SK-N-SH (cell line): ENCODE measurements at regions not wholly inside any gene's neighbourhood (a gene's known extent, or its start where the extent isn't known, plus 50 kb on each side); places are given as distances from the start of the nearest gene placed in this dataset.

Source experiments
- CTCF ChIA-PET: fragments of 300-600, 350-600 bp; formaldehyde crosslinking; extraction: SDS; loops from one replicate; lab custom pipeline; 2021; lab: Yijun Ruan, JAX
- POLR2A ChIA-PET: fragments of 350-600 bp; sonication (Branson Sonifier 250); formaldehyde crosslinking; extraction: SDS; loops from one replicate; lab custom pipeline; 2020; ENCODE audit warnings: antibody characterized with exemption, inconsistent platforms; lab: Yijun Ruan, JAX
- DNase-seq: peaks from one replicate; pipeline ENCODE4 v3.0.0; 2012
- H2AFZ ChIP-seq: fragments of 200-600 bp; sonication (generic); 2 replicates; pipeline ENCODE4 v1.8.1; 2016; ENCODE audit warnings: antibody characterized with exemption, mild to moderate bottlenecking, low read depth
- H3F3A ChIP-seq: fragments of 200-600 bp; sonication (generic); replicated peaks from 2 replicates; pipeline ENCODE3; 2016; ENCODE audit warnings: antibody characterized with exemption, mild to moderate bottlenecking; ENCODE audit not compliant: insufficient read depth
- H3K27ac ChIP-seq, 2 experiments: fragments of 200-500 bp in 1 of 2; fragments of 200-600 bp in 1 of 2; sonication (Bioruptor generic) in 1 of 2; sonication (generic), shearing (Covaris generic) in 1 of 2; 2 replicates each; pipeline versions ENCODE4 v1.5.1 to v1.6.1; 2014 to 2016; ENCODE audit warnings: low read depth in 2 of 2, inconsistent platforms in 1 of 2, low read length in 1 of 2, mild to moderate bottlenecking in 1 of 2, mixed read lengths in 1 of 2
- H3K27me3 ChIP-seq: fragments of 200-600 bp; sonication (generic), shearing (Covaris generic); 2 replicates; pipeline ENCODE4 v1.6.1; 2016; ENCODE audit warnings: mixed run types; ENCODE audit not compliant: insufficient read depth
- H3K36me3 ChIP-seq, 2 experiments: fragments of 200-500 bp in 1 of 2; fragments of 200-600 bp in 1 of 2; sonication (Bioruptor generic) in 1 of 2; sonication (generic) in 1 of 2; replicated peaks in 1 of 2; 2 replicates each; pipeline versions ENCODE3 to v1.5.1; 2014 to 2016; ENCODE audit warnings: low read length in 1 of 2, mild to moderate bottlenecking in 1 of 2; ENCODE audit not compliant: insufficient read depth in 2 of 2, control insufficient read depth in 1 of 2
- H3K4me1 ChIP-seq, 2 experiments: fragments of 200-500 bp in 1 of 2; fragments of 200-600 bp in 1 of 2; sonication (Bioruptor generic) in 1 of 2; sonication (generic), shearing (Covaris generic) in 1 of 2; 2 replicates each; pipeline versions ENCODE4 v1.5.1 to v1.6.1; 2014 to 2016; ENCODE audit warnings: low read depth in 1 of 2, low read length in 1 of 2, mixed run types in 1 of 2; ENCODE audit not compliant: insufficient read depth in 2 of 2, control insufficient read depth in 1 of 2
- H3K4me2 ChIP-seq: fragments of 200-600 bp; sonication (generic), shearing (Covaris generic); 2 replicates; pipeline ENCODE4 v1.6.1; 2017; ENCODE audit warnings: mixed run types
- H3K4me3 ChIP-seq, 2 experiments: fragments of 200-500 bp in 1 of 2; fragments of 200-600 bp in 1 of 2; sonication (Bioruptor generic) in 1 of 2; sonication (generic), shearing (Covaris generic) in 1 of 2; 2 replicates each; pipeline versions ENCODE4 v1.5.1 to v1.8.1; 2014 to 2016; ENCODE audit warnings: low read depth in 2 of 2, inconsistent platforms in 1 of 2, low read length in 1 of 2, mild to moderate bottlenecking in 1 of 2, mixed read lengths in 1 of 2, moderate library complexity in 1 of 2
- H3K79me2 ChIP-seq: fragments of 200-600 bp; sonication (generic); 2 replicates; pipeline ENCODE4 v1.8.1; 2017; ENCODE audit warnings: mild to moderate bottlenecking; ENCODE audit not compliant: insufficient read depth
- H3K9ac ChIP-seq: fragments of 200-600 bp; sonication (generic); 2 replicates; pipeline ENCODE4 v1.6.1; 2017; ENCODE audit warnings: mixed run types
- H3K9me2 ChIP-seq: fragments of 200-600 bp; sonication (generic); 2 replicates; pipeline ENCODE4 v1.6.1; 2017; ENCODE audit warnings: mixed run types
- H3K9me3 ChIP-seq: fragments of 200-600 bp; sonication (generic); 2 replicates; pipeline ENCODE4 v1.6.1; 2017; ENCODE audit warnings: mixed run types, mild to moderate bottlenecking, moderate library complexity
- H4K20me1 ChIP-seq: fragments of 200-600 bp; sonication (generic); 2 replicates; pipeline ENCODE4 v1.6.1; 2017; ENCODE audit warnings: mild to moderate bottlenecking, mixed run types; ENCODE audit not compliant: insufficient read depth
- CHD2 ChIP-seq: fragments of 150-350 bp; IDR thresholded peaks from 2 replicates; pipeline ENCODE4 v1.6.1; 2018; ENCODE audit warnings: low read length; ENCODE audit not compliant: partially characterized antibody
- EP300 ChIP-seq, 2 experiments: IDR thresholded peaks; 2 replicates each; pipeline versions ENCODE4 v1.4.0 to v1.6.1; 2012; ENCODE audit warnings: borderline replicate concordance in 1 of 2, low read depth in 1 of 2, low read length in 1 of 2
- FOSL2 ChIP-seq: IDR thresholded peaks from 2 replicates; pipeline ENCODE4 v1.4.0; 2012; ENCODE audit warnings: low read depth, mild to moderate bottlenecking, moderate library complexity, borderline replicate concordance
- FOXJ3 ChIP-seq: sonication (generic); formaldehyde crosslinking; IDR thresholded peaks from 2 replicates; pipeline ENCODE4 v1.5.1; 2020; ENCODE audit warnings: mild to moderate bottlenecking, missing genetic modification reagents
- FOXM1 ChIP-seq: IDR thresholded peaks from 2 replicates; pipeline ENCODE4 v1.4.0; 2012; ENCODE audit warnings: low read depth, mild to moderate bottlenecking
- GATA2 ChIP-seq: sonication (generic); formaldehyde crosslinking; IDR thresholded peaks from 2 replicates; pipeline ENCODE4 v1.5.0; 2020; ENCODE audit warnings: mild to moderate bottlenecking, missing genetic modification reagents
- JUND ChIP-seq: IDR thresholded peaks from 2 replicates; pipeline ENCODE4 v1.4.0; 2012
- MXI1 ChIP-seq: IDR thresholded peaks from 2 replicates; pipeline ENCODE4 v1.6.1; 2012; ENCODE audit warnings: mild to moderate bottlenecking, low read depth, low read length, improper control_type of control experiment
- NFIC ChIP-seq: IDR thresholded peaks from 2 replicates; pipeline ENCODE4 v1.4.0; 2012; ENCODE audit warnings: borderline replicate concordance
- NRF1 ChIP-seq: IDR thresholded peaks from 2 replicates; pipeline ENCODE4 v1.6.1; 2012; ENCODE audit warnings: low read depth, mild to moderate bottlenecking, low read length
- POLR2AphosphoS5 ChIP-seq: IDR thresholded peaks from 2 replicates; pipeline ENCODE4 v1.6.1; 2012; ENCODE audit warnings: low read depth, low read length
- RAD21 ChIP-seq: IDR thresholded peaks from 2 replicates; pipeline ENCODE4 v1.6.1; 2012; ENCODE audit warnings: mild to moderate bottlenecking, low read length
- RXRA ChIP-seq: IDR thresholded peaks from 2 replicates; pipeline ENCODE4 v1.4.0; 2012; ENCODE audit warnings: low read depth, mild to moderate bottlenecking, borderline replicate concordance
- SIN3A ChIP-seq: IDR thresholded peaks from 2 replicates; pipeline ENCODE4 v1.6.1; 2012; ENCODE audit warnings: low read depth, mild to moderate bottlenecking, low read length, moderate library complexity, borderline replicate concordance
- SMC3 ChIP-seq: IDR thresholded peaks from 2 replicates; pipeline ENCODE4 v1.6.1; 2012; ENCODE audit warnings: low read depth, low read length, improper control_type of control experiment
- TCF12 ChIP-seq: IDR thresholded peaks from 2 replicates; pipeline ENCODE4 v1.4.0; 2012
- TEAD4 ChIP-seq: IDR thresholded peaks from 2 replicates; pipeline ENCODE4 v1.4.0; 2012; ENCODE audit warnings: mild to moderate bottlenecking, borderline replicate concordance; ENCODE audit not compliant: insufficient read depth
- WGBS: methylation state at CpG from one replicate; pipeline ENCODE4 v1.1.6; 2017; ENCODE audit warnings: low lambda C conversion rate; 5-methylcytosine and 5-hydroxymethylcytosine counted together
- TF ChIP-seq, protein P1 (sequence below): IDR thresholded peaks from 2 replicates; pipeline ENCODE4; 2012
- TF ChIP-seq, protein P2 (sequence below): IDR thresholded peaks from 2 replicates; pipeline ENCODE4 v1.4.0; 2012; ENCODE audit warnings: low read depth, borderline replicate concordance
- TF ChIP-seq, protein P3 (sequence below): IDR thresholded peaks from 2 replicates; pipeline ENCODE4 v1.4.0; 2012; ENCODE audit warnings: low read depth
- TF ChIP-seq, protein P4 (sequence below): fragments of 150-350 bp; IDR thresholded peaks from 2 replicates; pipeline ENCODE4 v1.6.1; 2017; ENCODE audit warnings: antibody characterized with exemption, low read length, low read depth, borderline replicate concordance

DNA sequence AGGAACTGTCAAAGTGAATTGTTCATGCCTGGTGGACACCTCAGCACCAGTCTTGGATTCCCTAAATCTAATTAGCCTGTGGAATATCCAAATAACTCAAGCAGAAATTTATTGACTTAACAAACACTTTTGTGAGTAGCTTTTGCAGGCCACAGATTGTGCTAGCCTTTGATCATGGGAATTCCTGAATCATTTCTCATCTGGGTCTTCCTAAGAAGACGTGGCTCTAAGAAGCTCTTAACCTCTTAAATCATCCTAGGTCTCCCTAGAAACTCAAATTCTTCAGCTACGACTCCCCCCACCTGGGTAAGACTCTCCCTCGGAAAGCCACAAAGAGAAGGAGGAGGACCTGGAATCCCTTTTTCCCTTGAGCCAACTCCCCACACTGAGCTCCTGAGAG lies 53.8 kb upstream of the PSEN2 start:
- peaks cover 4% of the 10 kb centered on the region for H3F3A ChIP-seq
- no peak overlapping the region for H3K4me2 ChIP-seq
- H3K27me3 ChIP-seq: no peaks in the 10 kb centered on the region
- H2AFZ ChIP-seq: no peak overlapping the region
- no peak overlapping the region for H3K27ac ChIP-seq
- no peaks in the 10 kb centered on the region for H4K20me1 ChIP-seq
- H3K4me1 ChIP-seq: peaks cover 3 to 12% of the 10 kb centered on the region in 2 experiments; a peak in 1 of 4 replicates
- no peaks in the 10 kb centered on the region for H3K79me2 ChIP-seq
- no peaks in the 10 kb centered on the region for H3K9me2 ChIP-seq
- TF ChIP-seq TEAD4 (0 out of 2 replicates have a peak, but pooled peaks have one; percentile 21), POLR2AphosphoS5 (0 out of 2 replicates have a peak, but pooled peaks have one; percentile 22), RAD21 (no peak), SMC3 (no peak), FOSL2 (peak; percentile 9; the same call in 1 of the 2 replicates), NRF1 (no peak), JUND (peak; percentile 40), TCF12 (peak; percentile 38; the same call in 1 of the 2 replicates)
- TF ChIP-seq, protein P1, sequence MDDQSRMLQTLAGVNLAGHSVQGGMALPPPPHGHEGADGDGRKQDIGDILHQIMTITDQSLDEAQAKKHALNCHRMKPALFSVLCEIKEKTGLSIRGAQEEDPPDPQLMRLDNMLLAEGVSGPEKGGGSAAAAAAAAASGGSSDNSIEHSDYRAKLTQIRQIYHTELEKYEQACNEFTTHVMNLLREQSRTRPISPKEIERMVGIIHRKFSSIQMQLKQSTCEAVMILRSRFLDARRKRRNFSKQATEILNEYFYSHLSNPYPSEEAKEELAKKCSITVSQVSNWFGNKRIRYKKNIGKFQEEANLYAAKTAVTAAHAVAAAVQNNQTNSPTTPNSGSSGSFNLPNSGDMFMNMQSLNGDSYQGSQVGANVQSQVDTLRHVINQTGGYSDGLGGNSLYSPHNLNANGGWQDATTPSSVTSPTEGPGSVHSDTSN: peak; percentile 44
- ChIA-PET CTCF (interaction anchor here (1.0 to 2.6 kb wide), 6 partner anchors 12 to 269 kb away, joined by 3 to 16 read pairs (median 6); no protein-coding TSS in a partner anchor), POLR2A (no interaction called here)
- no peak for DNase-seq
- no peak overlapping the region for H3K4me3 ChIP-seq
- H3K9ac ChIP-seq: no peak overlapping the region
- no peaks in the 10 kb centered on the region for H3K9me3 ChIP-seq
- WGBS: 19% methylated on average over 3 of the region's 3 CpGs
- no peaks in the 10 kb centered on the region for H3K36me3 ChIP-seq

DNA sequence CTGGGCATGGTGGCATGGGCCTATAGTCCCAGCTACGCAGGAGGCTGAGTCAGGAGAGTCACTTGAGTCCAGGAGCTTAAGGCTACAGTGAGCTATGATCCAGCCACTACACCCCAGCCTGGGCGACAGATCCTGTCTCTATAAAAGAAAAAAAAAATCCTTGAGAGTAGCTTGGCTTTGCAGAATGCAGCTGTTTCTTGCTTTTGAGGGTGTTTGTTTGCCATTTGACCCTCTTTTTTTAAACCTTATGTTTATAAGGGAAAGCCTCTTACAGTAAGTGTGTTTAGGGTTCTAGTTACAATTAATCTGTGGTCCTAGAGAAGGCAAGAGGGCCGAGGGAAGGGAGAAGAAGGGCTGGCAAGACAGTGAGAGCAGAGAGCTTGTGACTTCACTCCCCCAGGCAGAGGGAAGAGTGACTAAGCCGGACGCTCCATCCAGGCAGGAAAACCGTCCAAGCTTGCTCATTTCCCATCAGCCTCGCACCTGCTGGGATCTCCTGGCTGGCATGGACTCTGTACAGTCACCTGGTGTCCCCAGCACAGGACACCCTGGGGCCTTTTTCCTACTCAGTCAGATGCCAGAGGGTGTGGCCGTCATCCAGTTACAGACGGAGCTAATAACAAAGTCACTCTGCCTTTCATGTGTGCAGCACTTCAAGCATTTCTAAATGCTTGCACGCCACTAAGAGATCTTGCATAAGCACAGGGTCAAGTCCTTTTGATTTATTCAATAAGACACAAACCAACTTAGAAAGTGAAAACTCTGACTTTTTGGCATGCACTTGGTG lies 55.5 kb upstream of the PSEN2 start:
- no peaks in the 10 kb centered on the region for H3K36me3 ChIP-seq
- TF ChIP-seq SIN3A (no peak), GATA2 (no peak), TEAD4 (no peak), POLR2AphosphoS5 (no peak), MXI1 (no peak), CHD2 (no peak), TCF12 (peak; percentile 64), FOSL2 (peak; percentile 44; the same call in 1 of the 2 replicates), NFIC (peak; percentile 13; the same call in 1 of the 2 replicates), FOXM1 (no peak), FOXJ3 (CRISPR knock-in tag) (no peak), RXRA (no peak), JUND (peak; percentile 27), EP300 (IDR thresholded peaks at IDR 0.05; ENCODE audit: borderline replicate concordance in 1 of 2, low read depth in 1 of 2, low read length in 1 of 2) (peak in 1 of 2 experiments; percentile 30; a peak in 1 of 4 replicates)
- TF ChIP-seq, protein P2, sequence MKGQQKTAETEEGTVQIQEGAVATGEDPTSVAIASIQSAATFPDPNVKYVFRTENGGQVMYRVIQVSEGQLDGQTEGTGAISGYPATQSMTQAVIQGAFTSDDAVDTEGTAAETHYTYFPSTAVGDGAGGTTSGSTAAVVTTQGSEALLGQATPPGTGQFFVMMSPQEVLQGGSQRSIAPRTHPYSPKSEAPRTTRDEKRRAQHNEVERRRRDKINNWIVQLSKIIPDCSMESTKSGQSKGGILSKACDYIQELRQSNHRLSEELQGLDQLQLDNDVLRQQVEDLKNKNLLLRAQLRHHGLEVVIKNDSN: no peak
- TF ChIP-seq, protein P3, sequence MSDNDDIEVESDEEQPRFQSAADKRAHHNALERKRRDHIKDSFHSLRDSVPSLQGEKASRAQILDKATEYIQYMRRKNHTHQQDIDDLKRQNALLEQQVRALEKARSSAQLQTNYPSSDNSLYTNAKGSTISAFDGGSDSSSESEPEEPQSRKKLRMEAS: 0 out of 2 replicates have a peak, but pooled peaks have one; percentile 35
- TF ChIP-seq, protein P4, sequence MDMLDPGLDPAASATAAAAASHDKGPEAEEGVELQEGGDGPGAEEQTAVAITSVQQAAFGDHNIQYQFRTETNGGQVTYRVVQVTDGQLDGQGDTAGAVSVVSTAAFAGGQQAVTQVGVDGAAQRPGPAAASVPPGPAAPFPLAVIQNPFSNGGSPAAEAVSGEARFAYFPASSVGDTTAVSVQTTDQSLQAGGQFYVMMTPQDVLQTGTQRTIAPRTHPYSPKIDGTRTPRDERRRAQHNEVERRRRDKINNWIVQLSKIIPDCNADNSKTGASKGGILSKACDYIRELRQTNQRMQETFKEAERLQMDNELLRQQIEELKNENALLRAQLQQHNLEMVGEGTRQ: no peak
- TF ChIP-seq, protein P1: no peak
- no peaks in the 10 kb centered on the region for H3K27me3 ChIP-seq
- POLR2A ChIA-PET: no interaction called here
- DNase-seq: no peak
- 28% methylated on average over 10 of the region's 10 CpGs for whole genome bisulfite sequencing
- H4K20me1 ChIP-seq: no peaks in the 10 kb centered on the region
- H3K9me3 ChIP-seq: no peaks in the 10 kb centered on the region
- H3K27ac ChIP-seq: peak overlapping the region in 1 of 2 experiments; percentile 44; a peak in 2 of 4 replicates
- no peak overlapping the region for H2AFZ ChIP-seq
- peaks cover 0 to 4% of the 10 kb centered on the region in 2 experiments; a peak in 1 of 4 replicates for H3K4me1 ChIP-seq
- peaks cover 4% of the 10 kb centered on the region for H3F3A ChIP-seq
- H3K9ac ChIP-seq: no peak overlapping the region
- H3K4me3 ChIP-seq: no peak overlapping the region
- CTCF ChIA-PET: interaction anchor here (0.9 to 2.6 kb wide), 9 partner anchors 9 to 189 kb away, joined by 3 to 16 read pairs (median 4); no protein-coding TSS in a partner anchor
- H3K9me2 ChIP-seq: no peaks in the 10 kb centered on the region
- H3K79me2 ChIP-seq: no peaks in the 10 kb centered on the region
- no peak overlapping the region; the same call in 1 of the 2 replicates for H3K4me2 ChIP-seq
